ENCODE measurements at regions not wholly inside any gene's neighbourhood (a gene's known extent, or its start where the extent isn't known, plus 50 kb on each side); places are given as distances from the start of the nearest gene placed in this dataset.

DNA sequence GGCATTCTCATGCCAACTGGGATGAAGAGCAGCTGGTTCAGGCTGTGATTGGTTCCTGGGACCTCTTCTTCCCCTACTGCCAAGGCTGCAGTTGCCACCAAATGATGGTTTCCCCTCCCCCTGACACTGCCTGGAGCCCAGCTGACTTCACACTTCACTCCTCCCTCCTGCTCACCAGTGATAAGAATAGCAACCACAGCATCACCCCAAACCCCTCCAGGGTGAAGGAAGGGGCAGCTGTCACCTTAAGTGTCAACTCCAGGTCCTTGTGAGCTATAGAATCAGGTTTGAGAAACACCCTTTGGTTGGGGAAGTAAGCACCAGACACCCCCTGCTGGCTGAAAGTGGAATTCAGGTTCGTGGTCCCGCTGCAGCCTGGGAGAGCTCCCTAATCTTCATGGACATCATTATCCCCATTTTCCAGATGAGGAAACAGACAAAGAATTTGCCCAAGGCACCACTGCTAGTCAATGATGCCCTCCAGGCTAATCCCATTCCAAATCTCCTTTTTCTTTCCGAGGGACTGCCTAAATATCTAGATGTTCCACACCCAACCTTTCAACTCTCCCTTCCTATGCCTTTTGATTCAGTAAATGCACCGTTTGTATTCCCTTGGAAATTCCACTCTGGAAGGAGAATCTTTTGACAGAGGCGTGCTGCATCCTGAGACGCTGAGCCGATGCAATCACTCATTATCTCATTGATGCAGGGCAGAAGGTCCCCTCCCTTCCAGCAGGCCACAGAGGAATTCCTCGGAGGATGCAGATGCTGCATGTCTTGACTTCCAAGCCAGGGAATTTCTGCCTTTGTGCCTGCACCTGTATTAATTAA, 50.6 kb upstream of the UQCRFS1 start:
- DNase-seq (ENCODE audit: low read depth): peak; percentile 45

DNA sequence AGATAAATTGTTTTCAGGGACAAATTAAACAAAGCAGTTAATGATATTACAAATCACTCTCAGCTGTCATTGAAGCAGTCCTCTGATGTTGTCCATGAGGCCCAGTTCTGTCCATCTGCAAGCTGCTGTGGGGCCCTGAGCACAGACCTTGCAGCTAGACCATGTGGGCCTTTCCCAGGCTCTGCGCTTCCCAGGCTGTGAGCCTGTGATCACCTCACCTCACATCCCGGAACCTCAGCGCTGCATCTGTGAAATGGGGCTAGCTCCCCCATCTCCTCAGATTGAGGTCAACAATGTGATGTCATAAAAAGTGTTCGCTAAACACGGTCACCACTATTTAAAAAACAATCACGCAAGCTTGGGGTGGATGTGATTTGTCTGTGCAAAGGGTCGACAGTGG, 51.9 kb upstream of the UQCRFS1 start:
- DNase-seq (ENCODE audit: low read depth): no peak

DNA sequence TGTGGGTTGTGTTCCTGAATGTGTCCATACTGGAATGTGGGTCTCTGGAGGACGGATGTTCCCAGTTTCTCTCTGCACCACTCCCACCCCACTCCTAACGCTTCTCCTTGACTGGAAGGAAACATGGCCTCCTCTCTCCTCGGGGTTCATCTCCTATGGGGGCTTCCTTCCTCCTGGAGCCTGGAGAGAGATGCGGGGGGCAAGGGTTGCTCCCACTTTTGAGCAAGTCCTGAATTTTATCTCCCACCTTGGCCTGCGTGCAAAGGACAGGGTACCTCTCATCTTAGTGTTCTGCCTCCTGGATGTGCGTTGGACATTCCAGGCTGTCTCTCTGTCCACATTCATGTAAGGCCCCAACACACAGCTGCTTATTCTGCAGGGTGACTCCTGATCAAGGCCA, 52.5 kb upstream of the UQCRFS1 start:
- no peak for DNase-seq (ENCODE audit: low read depth)

DNA sequence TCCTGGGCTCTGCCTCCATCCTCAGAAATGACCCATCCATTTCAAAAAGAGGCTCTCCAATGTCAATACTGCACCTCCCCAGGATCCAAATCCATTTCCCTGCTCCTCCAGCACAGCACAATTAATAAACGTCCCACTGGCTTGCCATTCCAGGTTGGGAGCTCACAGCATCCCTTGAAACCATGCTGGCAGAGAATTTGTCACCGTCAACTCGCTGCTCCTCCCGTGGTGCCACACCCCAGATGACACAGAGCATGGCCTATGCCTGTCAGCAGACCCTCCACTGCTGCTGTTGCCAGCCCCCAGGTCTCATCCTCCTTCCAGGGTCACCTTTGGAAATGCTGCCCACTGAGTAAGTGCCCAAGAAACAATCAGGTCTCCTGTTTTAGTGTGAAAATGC, 53.0 kb upstream of the UQCRFS1 start:
- DNase-seq (ENCODE audit: low read depth): no peak

DNA sequence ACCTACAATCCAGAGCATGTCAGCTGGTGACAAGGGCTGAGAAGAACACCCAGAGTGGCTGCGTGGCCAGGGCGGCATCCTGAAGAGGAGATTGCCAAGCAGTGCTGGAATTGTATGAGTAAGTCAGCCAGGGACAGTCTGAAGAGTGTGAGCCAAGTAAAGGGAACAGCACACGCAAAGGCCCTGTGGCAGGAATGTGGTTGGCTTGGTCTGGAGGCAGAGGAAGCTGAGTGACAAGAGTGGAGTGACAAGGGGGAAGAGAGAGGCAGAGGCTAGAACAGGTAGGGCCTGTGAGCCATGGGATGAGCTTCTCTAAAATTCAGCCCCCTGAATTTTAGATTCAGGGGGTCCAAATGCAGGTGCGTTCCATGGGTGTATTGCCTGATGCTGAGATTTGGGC, 53.7 kb upstream of the UQCRFS1 start:
- DNase-seq (ENCODE audit: low read depth): no peak

DNA sequence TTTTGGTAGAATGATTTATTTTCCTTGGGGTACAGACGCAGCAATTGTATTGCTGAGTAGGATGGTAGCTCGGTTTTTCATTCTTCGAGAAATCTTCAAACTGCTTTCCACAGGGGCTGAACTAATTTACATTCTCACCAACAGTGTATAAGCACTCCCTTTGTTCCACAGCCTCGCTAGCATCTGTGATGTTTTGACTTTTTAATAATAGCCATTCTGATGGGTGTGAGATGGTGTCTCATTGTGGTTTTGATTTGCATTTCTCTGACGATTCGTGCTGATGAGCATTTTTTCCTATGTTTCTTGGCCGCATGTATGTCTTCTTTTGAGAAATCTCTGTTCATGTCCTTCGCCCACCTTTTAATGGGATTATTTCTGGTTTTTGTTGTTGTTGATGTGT, 54.8 kb upstream of the UQCRFS1 start:
- no peak for DNase-seq (ENCODE audit: low read depth)

DNA sequence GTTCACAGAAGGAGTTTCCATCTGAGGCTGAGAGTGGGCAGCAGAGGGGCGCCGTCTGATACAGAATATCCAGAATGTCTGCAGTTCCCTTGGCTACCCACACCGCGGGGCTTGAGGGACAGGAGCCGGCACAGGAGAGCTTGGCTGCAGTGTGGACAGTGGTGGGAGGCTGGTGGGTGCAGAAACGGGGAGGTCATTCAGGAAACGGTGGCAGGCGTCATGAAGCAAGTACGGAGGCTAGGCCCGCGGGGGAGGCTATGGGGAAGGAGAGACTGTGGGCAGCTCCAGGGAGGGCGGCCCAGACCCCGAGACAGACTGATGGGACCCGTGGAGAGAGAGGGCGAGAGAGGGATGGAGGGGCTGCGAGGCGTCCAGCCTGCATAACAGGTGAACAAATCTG, 55.2 kb upstream of the UQCRFS1 start:
- DNase-seq (ENCODE audit: low read depth): no peak

DNA sequence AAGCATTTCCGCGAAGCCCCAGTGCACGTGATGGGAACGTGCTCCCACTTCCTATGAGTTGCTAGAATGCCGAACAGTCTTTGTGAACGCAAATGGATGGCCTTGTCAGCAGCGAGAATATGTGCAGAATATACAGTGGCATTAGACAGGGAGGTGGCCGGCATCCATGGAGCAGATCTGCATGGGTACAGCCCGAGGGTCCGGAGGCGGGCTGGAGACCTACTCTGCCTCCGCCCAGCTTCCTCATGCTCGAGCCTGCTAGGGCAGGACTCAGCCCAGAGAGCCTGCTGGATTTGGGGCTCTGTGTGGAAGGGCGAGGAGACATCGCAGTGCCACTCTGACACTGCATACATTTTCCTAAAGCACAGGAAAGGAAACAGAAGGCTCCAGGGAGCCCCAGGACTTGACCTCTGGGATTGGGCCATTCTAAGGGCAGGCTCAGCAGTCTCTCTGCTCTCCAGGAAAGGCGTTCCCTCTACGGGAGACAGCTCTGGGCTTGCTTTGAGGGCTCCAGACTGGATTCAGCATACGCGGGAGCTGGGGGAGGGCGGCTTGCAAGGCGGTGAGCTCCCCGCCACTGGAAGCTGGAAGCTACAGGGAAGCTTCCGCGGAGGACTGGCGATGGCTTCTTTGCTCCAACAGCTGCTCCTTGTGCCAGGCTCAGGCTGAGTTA, 55.9 kb upstream of the UQCRFS1 start:
- no peak for DNase-seq (ENCODE audit: low read depth)

DNA sequence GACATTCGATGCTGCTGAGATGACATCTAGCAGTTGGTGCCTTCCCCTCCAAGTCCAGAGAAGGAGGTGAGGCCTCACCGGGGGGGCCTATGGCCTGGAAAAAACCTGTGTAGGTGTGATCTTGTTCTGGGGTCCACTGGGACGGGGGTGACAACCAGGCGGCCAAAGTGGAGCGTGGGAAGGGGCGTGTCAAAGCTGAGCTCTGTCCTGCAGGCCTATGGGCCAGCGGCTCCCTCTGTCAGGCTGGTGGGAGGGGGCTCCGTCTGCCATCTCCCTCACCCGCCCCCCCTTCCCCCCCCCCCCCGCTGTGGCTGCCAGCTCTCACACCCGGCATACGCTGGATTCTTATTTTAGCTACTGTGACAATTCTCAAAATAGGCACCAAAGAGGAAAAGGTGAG, 56.7 kb upstream of the UQCRFS1 start:
- DNase-seq (ENCODE audit: low read depth): no peak

DNA sequence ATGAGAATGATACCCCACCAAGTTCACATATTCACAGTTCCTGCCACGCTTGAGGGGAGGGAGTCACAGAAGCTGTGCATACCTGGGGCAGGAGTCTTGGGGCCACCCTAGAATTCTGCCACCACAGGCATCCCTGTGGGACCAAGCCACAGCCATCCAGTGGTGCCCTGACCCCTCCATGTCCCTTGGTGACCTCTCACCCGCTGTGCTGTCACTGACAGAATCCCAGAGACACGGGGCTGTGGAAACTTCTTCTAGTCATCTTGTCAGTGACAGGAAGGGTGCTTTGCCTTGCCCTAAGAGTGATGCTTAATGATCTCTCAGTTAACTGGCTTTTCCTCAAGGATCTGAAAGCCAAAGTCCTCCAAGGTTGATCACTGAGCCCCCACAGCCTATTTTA, 58.4 kb upstream of the UQCRFS1 start:
- no peak for DNase-seq (ENCODE audit: low read depth)

DNA sequence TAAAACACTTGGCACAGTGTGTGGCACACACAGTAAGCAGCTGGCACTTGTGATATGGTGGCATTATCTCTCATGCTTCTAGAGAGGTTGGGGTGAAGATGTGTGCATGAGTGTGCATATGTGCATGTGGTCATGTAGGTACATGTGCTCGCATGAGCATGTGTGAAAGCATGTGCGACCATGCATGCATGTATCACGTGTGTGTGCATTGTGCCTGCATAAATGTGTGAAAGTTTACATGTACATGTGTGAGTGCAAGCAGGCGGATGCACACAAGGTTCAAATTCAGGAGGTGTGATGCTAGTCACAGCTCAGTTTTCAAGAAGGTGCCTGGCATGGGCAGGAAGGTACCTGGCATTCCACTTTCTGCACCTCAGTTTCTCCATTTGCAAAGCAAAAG, 59.0 kb upstream of the UQCRFS1 start:
- DNase-seq (ENCODE audit: low read depth): no peak

DNA sequence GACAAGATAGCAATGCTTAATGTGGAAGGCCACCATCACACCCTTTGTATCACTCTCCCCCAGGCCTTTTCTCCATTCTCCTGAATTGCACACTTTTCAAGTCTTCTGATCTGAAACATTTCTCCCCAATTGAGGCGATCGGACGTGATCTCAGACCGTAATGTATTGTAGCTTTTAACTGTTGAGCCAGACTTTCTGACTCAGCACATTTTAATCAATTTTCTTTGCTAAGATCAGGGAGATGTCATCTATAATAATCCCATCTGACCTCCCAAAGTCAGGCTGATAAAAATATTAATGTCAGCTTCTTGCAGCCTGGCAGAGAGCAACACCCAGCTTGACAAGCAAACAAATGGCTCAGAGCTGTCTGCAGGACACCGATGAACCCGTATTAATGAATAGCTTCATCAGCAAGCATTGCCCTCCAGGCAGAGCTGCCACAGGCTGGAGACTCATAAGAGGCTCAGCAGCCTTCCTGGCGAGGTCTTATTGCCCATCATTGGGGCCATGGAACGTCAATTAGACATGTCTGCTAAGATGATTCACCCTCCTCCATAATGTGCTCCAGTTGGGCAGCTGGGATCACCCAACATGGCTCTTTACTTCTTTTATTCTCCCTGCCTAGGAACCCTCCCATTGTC, 60.2 kb upstream of the UQCRFS1 start:
- DNase-seq (ENCODE audit: low read depth): no peak

DNA sequence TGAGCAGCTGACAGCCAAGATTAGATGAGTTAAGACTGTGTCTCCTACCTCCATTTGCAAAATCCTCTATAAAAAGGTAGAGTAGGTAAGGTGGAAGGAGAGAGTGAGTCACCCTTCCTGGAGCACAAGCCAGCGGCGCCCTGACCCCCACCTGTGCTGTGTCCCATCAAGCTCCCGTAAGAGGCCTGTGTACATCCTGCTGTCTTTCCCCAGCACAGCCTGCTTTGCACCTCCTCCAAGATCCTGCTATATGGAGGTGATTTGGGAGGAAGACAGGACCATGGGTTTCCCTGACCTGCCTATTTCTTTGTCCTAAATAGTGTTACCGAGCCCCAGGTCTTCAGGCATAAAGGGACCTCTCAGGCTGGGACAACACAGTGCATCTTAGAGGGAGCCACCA, 62.3 kb upstream of the UQCRFS1 start:
- DNase-seq (ENCODE audit: low read depth): no peak

DNA sequence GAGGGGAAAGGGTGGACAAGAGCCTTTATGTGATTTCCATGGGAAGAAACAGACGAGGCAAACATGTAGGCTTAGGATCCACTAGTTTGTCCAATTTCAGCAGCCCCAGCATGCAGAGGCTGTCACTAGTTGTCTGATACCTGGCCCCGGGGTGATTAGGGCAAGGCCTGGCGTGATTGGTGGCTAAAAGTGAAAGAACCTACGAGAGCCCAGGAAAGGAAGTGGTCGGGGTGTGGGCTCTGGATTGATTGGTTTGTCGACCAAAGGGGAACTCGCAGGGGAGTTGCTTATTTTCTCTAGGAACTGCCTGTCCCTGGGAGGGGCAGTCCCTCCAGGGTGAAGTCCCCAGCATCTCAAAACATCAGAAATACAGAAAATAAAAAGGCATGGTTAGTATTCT, 64.2 kb upstream of the UQCRFS1 start:
- DNase-seq (ENCODE audit: low read depth): no peak

DNA sequence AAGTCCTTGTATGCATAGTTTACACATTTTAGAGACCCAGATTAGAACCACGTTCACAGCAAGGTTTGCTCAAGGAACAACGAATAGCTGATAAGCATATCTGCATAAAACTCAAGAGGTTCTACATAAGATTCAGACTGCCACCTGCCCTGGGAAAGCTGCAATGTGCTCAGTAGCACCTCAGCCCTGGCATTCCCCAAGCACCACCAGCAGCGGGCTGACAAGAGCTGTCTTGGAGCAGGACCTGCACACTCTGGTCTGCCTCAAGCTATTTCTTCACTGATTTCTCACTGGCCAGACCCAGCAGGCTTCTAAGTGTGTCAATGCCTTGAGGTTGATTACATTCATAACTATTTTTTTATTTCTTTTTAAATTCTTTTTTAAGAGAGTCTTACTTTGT, 65.8 kb upstream of the UQCRFS1 start:
- no peak for DNase-seq (ENCODE audit: low read depth)

DNA sequence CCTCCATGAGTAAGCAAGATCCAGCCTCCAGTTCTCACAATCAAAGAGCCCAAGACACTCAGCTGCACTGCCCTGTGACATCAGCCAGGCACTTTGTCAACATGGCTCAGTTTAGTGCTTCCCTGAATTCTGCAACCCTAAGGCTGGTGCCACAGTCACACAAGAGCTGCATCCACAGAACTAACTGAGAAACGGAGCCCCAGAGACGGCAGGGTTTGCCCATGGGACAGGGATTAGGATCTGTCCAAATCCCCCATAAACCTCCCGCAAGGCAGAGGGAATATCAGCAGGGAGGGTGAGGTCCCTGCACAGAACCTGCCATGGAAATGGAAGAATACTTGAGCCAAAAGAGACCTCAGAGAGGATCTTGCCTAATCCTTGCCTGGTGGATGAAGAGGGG, 70.4 kb upstream of the UQCRFS1 start:
- DNase-seq (ENCODE audit: low read depth): no peak

DNA sequence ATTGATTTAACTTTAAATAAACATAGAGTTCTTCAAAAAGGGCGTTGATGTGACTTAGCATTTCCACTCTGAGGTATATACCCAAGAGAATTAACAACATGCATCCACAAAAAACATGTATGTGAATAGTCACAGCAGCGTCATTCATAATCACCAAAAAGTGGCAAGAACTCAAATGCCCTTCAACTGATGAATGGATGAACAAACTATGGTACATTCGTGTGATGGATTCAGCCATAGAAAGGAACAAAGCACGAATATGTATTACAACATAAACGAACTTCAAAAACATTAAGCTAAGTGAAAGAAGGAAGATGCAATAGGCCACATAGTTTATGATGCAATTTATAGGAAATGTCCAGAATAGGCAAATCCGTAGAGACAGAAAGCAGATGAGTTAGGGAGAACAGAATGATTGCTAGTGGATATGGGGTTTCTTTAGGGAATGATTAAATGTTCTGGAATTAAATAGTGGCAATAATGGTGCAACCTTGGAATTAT, 72.3 kb upstream of the UQCRFS1 start:
- no peak for DNase-seq (ENCODE audit: low read depth)

DNA sequence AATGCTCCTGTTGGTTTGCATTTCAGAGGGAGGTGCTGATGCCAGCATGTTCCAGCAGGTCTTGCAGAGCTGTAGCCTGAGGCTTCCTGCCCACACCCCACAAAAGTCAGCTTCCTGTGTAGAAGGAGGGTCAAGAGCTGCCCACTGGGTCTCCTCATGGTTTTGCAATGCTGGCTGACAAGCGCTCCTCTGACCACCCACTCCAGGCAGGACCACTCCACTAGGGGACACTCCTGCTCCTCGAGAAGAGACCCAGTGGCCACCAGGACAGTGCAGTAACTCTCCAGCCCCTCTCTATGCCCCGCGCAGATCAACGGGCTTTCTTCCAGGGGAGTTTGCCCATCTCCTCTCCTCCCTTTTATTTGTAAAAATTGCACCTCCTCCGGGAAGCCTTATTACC, 72.9 kb upstream of the UQCRFS1 start:
- no peak for DNase-seq (ENCODE audit: low read depth)

DNA sequence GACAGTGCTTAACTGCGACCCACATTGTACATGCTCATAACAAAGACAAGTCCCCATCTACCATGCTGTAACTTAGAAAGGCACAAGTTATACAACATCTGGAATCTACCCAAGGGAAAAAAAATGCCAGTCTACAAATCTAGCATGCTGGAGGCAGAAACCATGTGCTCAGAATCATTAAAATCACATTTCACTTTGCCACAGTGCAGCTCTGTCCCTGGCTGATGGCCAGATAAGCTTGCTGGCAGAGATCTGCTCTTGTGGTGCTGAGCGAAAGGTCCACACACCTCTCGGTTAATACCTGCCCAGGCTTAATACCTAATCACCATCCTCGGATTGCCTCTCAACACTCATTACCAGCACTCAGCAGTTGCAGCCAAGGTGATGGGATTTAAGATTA, 74.1 kb upstream of the UQCRFS1 start:
- DNase-seq (ENCODE audit: low read depth): no peak

DNA sequence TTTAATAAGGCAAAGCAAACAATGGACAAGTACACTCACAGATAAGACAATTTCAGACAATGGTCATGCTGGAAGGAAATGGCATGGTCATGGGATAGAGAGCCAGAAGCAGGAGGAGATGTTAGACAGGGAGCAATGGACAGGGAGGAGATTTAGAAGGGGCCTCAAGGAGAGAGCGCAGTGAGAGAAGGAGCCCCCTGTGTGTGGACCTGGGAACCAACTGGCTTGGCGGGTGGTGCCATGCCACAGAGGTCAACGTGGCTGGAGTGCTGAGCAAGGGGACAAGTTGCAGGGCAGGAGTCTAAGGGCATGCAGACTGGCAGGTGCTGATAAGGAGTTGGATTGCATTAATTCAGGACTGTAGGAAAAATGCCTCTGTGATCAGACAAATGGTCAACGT, 75.3 kb upstream of the UQCRFS1 start:
- no peak for DNase-seq (ENCODE audit: low read depth)

DNA sequence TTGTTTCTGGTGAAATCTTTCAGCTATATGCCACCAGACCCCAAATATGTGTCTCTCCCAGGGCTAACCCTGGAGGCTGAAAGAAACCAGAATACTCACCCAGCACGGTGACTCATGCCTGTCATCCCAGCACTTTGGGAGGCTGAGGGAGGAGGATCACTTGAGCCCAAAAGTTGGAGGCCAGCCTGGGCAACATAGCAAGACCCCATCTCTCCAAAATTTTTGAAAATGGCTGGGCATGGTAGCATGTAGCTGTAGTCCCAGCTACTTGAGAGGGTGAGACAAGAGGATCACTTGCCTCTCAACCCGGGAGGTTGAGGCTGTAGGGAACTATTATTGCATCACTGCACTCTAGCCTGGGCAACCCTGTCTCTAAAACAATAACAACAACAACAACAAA, 76.1 kb upstream of the UQCRFS1 start:
- no peak for DNase-seq (ENCODE audit: low read depth)

DNA sequence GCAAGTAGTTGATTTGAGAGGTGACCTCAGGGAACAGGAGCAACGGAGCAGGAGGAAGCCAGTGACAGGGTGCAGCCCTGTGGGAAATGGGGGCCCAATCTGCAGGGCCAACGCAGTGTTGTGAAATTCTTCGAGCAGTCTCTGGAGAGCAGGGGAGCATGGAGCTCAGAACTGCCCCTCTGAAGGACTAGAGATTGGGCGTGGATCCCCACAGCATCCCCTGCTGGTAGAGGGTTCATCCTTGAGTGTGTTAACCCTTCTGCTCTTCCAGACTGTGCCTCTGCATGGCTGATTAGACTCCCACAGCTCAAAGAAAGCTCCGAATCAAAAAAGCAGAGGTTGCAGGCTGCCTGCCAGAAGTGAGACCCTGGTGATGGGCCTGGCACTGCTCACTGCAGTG, 77.9 kb upstream of the UQCRFS1 start:
- DNase-seq (ENCODE audit: low read depth): no peak

DNA sequence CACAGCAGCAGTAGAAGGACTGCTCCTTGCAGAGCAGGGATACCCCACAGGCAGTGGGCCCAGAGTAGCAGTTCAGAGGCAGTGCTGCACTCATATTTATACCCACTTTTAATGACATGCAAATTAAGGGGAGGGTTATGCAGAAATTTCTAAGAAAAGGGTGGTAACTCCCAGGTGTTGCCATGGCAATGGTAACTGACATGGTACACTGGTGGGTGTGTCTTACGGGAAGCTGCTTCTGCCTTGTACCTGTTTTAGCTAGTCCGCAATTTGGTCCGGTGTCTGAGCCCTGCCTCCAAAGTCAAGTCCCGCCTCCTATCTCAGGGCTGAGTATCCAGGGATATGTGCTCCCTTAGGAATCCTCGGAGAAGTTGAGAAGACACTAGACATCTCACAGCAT, 79.2 kb upstream of the UQCRFS1 start:
- DNase-seq (ENCODE audit: low read depth): no peak

Measured in stimulated activated CD8-positive, alpha-beta memory T cell treated with anti-CD3 and anti-CD28 coated beads, Interleukin-15, amount 100 ng/mL, for 1 hour (primary cell).